ENCODE measurements at regions not wholly inside any gene's neighbourhood (a gene's known extent, or its start where the extent isn't known, plus 50 kb on each side); places are given as distances from the start of the nearest gene placed in this dataset.

DNA sequence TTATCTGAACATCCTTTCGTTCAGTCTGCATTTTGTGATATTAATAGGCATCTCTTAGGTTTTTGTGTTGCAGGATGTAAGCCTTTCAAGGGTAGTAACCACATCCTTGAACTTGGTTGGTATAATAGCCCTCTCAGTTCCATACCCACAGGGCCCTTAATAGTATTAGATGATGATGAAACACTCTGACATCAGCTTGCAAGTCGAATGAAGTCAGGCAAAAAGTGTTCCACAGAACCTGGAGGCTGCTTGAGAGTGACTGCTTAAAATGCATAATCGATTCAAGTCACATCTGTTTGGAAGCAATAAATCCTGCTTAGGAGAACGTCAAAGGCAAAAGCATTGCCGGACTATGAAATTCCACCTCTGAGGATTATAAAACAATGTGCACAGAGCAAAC, 415.6 kb upstream of the KAZN start:
- no peak overlapping the region for H3K4me3 ChIP-seq (ENCODE audit: low read depth, low read length)
- DNase-seq (ENCODE audit: low read depth) (no peak), FAIRE-seq (no peak)
- no peaks in the 10 kb centered on the region for H3K27me3 ChIP-seq (ENCODE audit: control insufficient read depth, insufficient read depth, low read length)
- H3K36me3 ChIP-seq (ENCODE audit: control insufficient read depth, insufficient read depth, low read length): no peaks in the 10 kb centered on the region
- TF ChIP-seq, protein P1, sequence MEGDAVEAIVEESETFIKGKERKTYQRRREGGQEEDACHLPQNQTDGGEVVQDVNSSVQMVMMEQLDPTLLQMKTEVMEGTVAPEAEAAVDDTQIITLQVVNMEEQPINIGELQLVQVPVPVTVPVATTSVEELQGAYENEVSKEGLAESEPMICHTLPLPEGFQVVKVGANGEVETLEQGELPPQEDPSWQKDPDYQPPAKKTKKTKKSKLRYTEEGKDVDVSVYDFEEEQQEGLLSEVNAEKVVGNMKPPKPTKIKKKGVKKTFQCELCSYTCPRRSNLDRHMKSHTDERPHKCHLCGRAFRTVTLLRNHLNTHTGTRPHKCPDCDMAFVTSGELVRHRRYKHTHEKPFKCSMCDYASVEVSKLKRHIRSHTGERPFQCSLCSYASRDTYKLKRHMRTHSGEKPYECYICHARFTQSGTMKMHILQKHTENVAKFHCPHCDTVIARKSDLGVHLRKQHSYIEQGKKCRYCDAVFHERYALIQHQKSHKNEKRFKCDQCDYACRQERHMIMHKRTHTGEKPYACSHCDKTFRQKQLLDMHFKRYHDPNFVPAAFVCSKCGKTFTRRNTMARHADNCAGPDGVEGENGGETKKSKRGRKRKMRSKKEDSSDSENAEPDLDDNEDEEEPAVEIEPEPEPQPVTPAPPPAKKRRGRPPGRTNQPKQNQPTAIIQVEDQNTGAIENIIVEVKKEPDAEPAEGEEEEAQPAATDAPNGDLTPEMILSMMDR (IDR thresholded peaks at IDR 0.05; ENCODE audit: insufficient read depth, low read length, severe bottlenecking): no peak

GRCh38 chr1:14183329-14183728, 415.2 kb upstream of the KAZN start:
- DNase-seq (ENCODE audit: low read depth) (no peak), FAIRE-seq (no peak)
- no peaks in the 10 kb centered on the region for H3K36me3 ChIP-seq (ENCODE audit: control insufficient read depth, insufficient read depth, low read length)
- no peak overlapping the region for H3K4me3 ChIP-seq (ENCODE audit: low read depth, low read length)
- TF ChIP-seq, protein P1 (IDR thresholded peaks at IDR 0.05; ENCODE audit: insufficient read depth, low read length, severe bottlenecking): no peak
- H3K27me3 ChIP-seq (ENCODE audit: control insufficient read depth, insufficient read depth, low read length): no peaks in the 10 kb centered on the region

DNA sequence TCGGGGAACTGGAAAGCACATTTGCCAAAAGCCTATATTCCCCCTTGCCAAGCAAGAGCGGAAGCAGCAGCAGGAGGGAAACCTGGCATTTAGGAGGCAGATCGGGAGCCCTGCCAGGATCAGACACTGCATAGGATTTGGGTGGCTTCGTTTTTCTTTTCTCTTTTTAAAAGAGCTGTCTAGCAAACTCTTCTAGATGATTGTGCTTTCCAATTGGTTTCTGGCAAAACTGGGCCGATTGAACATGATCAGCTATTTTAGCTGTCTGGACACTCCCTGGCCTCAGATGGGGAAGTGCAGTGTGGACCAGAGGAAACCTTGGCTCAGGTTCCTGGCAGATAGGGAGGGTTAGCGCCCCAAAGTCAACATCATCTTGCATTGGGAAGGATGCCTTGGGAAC, 414.0 kb upstream of the KAZN start:
- Histone ChIP-seq H3K27me3 (ENCODE audit: control insufficient read depth, insufficient read depth, low read length) (no peaks in the 10 kb centered on the region), H3K4me3 (ENCODE audit: low read depth, low read length) (no peak overlapping the region), H3K36me3 (ENCODE audit: control insufficient read depth, insufficient read depth, low read length) (no peaks in the 10 kb centered on the region)
- DNase-seq (ENCODE audit: low read depth) (no peak), FAIRE-seq (no peak)
- TF ChIP-seq, protein P1 (IDR thresholded peaks at IDR 0.05; ENCODE audit: insufficient read depth, low read length, severe bottlenecking): no peak

GRCh38 chr1:14189381-14189780, 409.1 kb upstream of the KAZN start:
- FAIRE-seq (no peak), DNase-seq (ENCODE audit: low read depth) (peak; percentile 30)
- Histone ChIP-seq H3K36me3 (ENCODE audit: control insufficient read depth, insufficient read depth, low read length) (no peaks in the 10 kb centered on the region), H3K27me3 (ENCODE audit: control insufficient read depth, insufficient read depth, low read length) (no peaks in the 10 kb centered on the region), H3K4me3 (ENCODE audit: low read depth, low read length) (no peak overlapping the region)
- TF ChIP-seq, protein P1 (IDR thresholded peaks at IDR 0.05; ENCODE audit: insufficient read depth, low read length, severe bottlenecking): no peak

DNA sequence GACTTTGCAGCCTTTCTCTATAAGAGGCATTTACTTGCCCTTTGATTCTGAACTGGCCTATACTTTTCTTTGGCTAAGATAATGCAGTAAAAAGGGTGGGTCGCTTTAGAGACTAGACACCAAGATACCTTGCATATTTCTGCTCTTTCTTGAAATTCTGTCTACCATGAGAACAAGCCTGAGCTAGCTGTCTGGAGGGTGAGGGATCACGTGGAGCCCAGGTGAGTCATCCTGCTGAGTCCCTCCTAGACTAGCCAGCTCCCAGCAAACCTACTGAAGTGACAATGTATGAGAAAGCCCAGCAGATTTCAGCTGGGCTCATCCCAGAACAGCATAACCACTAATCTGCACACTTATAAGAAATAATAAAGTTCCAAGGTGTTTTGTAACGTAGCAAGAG, 408.0 kb upstream of the KAZN start:
- peak; percentile 91 for DNase-seq (ENCODE audit: low read depth)
- TF ChIP-seq, protein P1 (IDR thresholded peaks at IDR 0.05; ENCODE audit: insufficient read depth, low read length, severe bottlenecking): no peak
- FAIRE-seq: no peak
- Histone ChIP-seq H3K27me3 (ENCODE audit: control insufficient read depth, insufficient read depth, low read length) (no peaks in the 10 kb centered on the region), H3K36me3 (ENCODE audit: control insufficient read depth, insufficient read depth, low read length) (no peaks in the 10 kb centered on the region), H3K4me3 (ENCODE audit: low read depth, low read length) (no peak overlapping the region)

DNA sequence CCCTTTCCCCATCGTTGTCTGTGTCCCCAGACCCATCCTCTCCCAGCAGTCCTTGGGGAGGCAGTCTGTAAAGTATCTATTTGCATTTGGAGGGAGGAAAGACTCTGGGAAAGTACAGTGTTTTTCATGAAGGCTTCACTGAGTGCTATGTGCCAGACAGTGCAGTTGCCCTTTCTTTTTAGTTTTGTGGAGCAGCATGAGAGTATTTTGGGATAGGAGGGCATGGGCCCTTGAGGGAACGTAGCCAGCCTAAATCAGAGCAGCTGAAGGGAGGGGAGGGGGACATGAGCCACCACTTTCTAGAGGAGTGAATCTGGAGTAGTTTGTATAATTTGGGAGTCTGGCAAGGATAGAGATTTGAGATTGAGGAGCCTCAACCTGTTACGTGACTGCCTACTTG, 404.0 kb upstream of the KAZN start:
- H3K27me3 ChIP-seq (ENCODE audit: control insufficient read depth, insufficient read depth, low read length): no peaks in the 10 kb centered on the region
- DNase-seq (ENCODE audit: low read depth) (no peak), FAIRE-seq (no peak)
- no peaks in the 10 kb centered on the region for H3K36me3 ChIP-seq (ENCODE audit: control insufficient read depth, insufficient read depth, low read length)
- H3K4me3 ChIP-seq (ENCODE audit: low read depth, low read length): no peak overlapping the region
- TF ChIP-seq, protein P1 (IDR thresholded peaks at IDR 0.05; ENCODE audit: insufficient read depth, low read length, severe bottlenecking): no peak

All from bronchial epithelial cell (primary cell).